Activated B cell treated with CpG ODN at 0.5 μM for 24 hours (primary cell): ENCODE measurements at regions not wholly inside any gene's neighbourhood (a gene's known extent, or its start where the extent isn't known, plus 50 kb on each side); places are given as distances from the start of the nearest gene placed in this dataset.

ENCODE experiments used
- ATAC-seq: fragments of 200-7000 bp; cut with Tn5 transposase; one replicate; pipeline ENCODE4 v1.10.0; 2021; ENCODE audit warnings: low read depth, mild to moderate bottlenecking, moderate library complexity
- CTCF ChIA-PET: fragments of 350-600 bp; sonication (Branson Sonifier 250); formaldehyde crosslinking; loops from one replicate; lab custom pipeline; 2021; ENCODE audit warnings: antibody characterized with exemption; lab: Charles Lee
- POLR2A ChIA-PET: fragments of 350-600 bp; sonication (Branson Sonifier 250); formaldehyde crosslinking; loops from one replicate; lab custom pipeline; 2021; ENCODE audit warnings: antibody characterized with exemption; lab: Charles Lee
- DNase-seq: peaks from one replicate; pipeline ENCODE4 v3.0.0; 2022
- H3K27ac Mint-ChIP-seq: one replicate; pipeline ENCODE4 v1.8.0; 2020; ENCODE audit warnings: mixed read lengths
- H3K27me3 Mint-ChIP-seq: one replicate; pipeline ENCODE4 v1.8.0; 2021; ENCODE audit warnings: mixed read lengths
- H3K36me3 Mint-ChIP-seq: one replicate; pipeline ENCODE4 v1.8.0; 2021; ENCODE audit warnings: low read depth, mixed read lengths
- H3K4me1 Mint-ChIP-seq: one replicate; pipeline ENCODE4 v1.8.0; 2021; ENCODE audit warnings: mixed read lengths
- H3K4me3 Mint-ChIP-seq: one replicate; pipeline ENCODE4 v1.8.0; 2020; ENCODE audit warnings: mild to moderate bottlenecking, mixed read lengths
- H3K9me3 Mint-ChIP-seq: one replicate; pipeline ENCODE4 v1.8.0; 2020; ENCODE audit warnings: mixed read lengths
- CTCF ChIP-seq: fragments of 200-600 bp; IDR thresholded peaks from one replicate; pipeline ENCODE4 v1.8.0; 2022; ENCODE audit warnings: antibody characterized with exemption, mild to moderate bottlenecking
- intact Hi-C: fragments of 100-400 bp; cut with micrococcal nuclease; formaldehyde crosslinking; loops from one replicate; pipeline ENCODE4 v1.15.1; 2024

DNA sequence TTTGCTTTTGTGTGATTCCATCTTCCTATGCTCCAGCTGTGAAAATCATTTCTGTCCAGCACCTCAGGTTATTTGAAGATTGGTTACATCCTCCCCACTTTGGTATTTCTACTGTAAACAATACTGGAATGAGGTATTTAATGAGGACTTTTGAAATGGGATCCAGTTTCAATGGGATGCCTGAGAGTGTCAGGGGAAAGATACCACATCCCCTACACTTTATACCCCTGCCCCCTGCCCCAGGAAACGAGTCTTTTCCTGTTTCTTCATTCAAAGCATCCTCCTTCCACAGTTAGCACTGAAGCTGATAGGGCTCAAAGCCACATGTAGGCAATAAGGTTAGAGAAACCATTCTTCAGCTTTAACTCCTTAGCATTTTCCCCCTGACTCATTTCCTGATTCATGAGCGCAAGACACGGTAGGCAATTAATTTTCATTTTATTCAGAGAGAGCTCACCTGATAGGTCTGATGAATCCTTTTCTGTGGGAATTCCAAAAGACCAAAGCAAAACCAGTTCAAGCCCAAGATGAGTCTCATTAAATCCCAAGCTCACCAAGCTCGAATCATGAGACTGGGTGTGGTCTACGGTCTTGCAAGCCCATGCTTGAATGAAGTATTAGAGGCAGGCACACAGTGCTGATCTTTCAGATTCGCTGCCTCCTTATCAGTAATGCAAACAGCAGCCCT, 143.6 kb upstream of the CRY1 start:
- intact Hi-C loops, result no loop called here
- Mint-ChIP-seq H3K4me1 (no peaks in the 10 kb centered on the region), H3K36me3 (no peaks in the 10 kb centered on the region), H3K27ac (no peak overlapping the region), H3K27me3 (peaks cover 15% of the 10 kb centered on the region), H3K9me3 (no peaks in the 10 kb centered on the region), H3K4me3 (no peak overlapping the region)
- DNase-seq (no peak), ATAC-seq (no peak)
- ChIA-PET CTCF (no interaction called here), POLR2A (no interaction called here)
- no peak for TF ChIP-seq CTCF

- no peaks in the 10 kb centered on the region for H3K9me3 Mint-ChIP-seq
- ATAC-seq (no peak), DNase-seq (no peak)
- no peak for TF ChIP-seq CTCF
- H3K4me3 Mint-ChIP-seq, result no peak overlapping the region
- H3K27ac Mint-ChIP-seq, result no peak overlapping the region
- H3K27me3 Mint-ChIP-seq, result peaks cover 19% of the 10 kb centered on the region
- POLR2A ChIA-PET, result interaction anchor here (0.6 kb wide), 1 partner anchor 449 kb away, joined by 4 read pairs; no protein-coding TSS in a partner anchor
- CTCF ChIA-PET, result no interaction called here
- no peaks in the 10 kb centered on the region for H3K4me1 Mint-ChIP-seq
- no peaks in the 10 kb centered on the region for H3K36me3 Mint-ChIP-seq
- intact Hi-C loops, result no loop called here
Observed at GRCh38 chr12:107238296-107238695, 144.9 kb upstream of the CRY1 start.

- H3K4me3 Mint-ChIP-seq, result no peak overlapping the region
- no peaks in the 10 kb centered on the region for H3K9me3 Mint-ChIP-seq
- POLR2A ChIA-PET, result no interaction called here
- no peaks in the 10 kb centered on the region for H3K36me3 Mint-ChIP-seq
- intact Hi-C loops, result no loop called here
- DNase-seq (no peak), ATAC-seq (no peak)
- no peak overlapping the region for H3K27ac Mint-ChIP-seq
- CTCF ChIA-PET, result no interaction called here
- H3K4me1 Mint-ChIP-seq, result no peaks in the 10 kb centered on the region
- TF ChIP-seq CTCF, result no peak
- peaks cover 12% of the 10 kb centered on the region for H3K27me3 Mint-ChIP-seq
Observed at GRCh38 chr12:107241411-107241810, 148.1 kb upstream of the CRY1 start.

GRCh38 chr12:107242189-107242588, 148.8 kb upstream of the CRY1 start:
- ChIA-PET CTCF (no interaction called here), POLR2A (no interaction called here)
- TF ChIP-seq CTCF, result no peak
- DNase-seq (no peak), ATAC-seq (no peak)
- H3K36me3 Mint-ChIP-seq, result no peaks in the 10 kb centered on the region
- no peak overlapping the region for H3K27ac Mint-ChIP-seq
- H3K27me3 Mint-ChIP-seq, result peaks cover 13% of the 10 kb centered on the region
- intact Hi-C loops, result no loop called here
- no peaks in the 10 kb centered on the region for H3K9me3 Mint-ChIP-seq
- H3K4me1 Mint-ChIP-seq, result no peaks in the 10 kb centered on the region
- no peak overlapping the region for H3K4me3 Mint-ChIP-seq

GRCh38 chr12:107243341-107243740, 150.0 kb upstream of the CRY1 start:
- intact Hi-C loops, result no loop called here
- no peaks in the 10 kb centered on the region for H3K36me3 Mint-ChIP-seq
- ChIA-PET POLR2A (no interaction called here), CTCF (no interaction called here)
- DNase-seq (no peak), ATAC-seq (no peak)
- no peaks in the 10 kb centered on the region for H3K9me3 Mint-ChIP-seq
- H3K27me3 Mint-ChIP-seq, result peaks cover 13% of the 10 kb centered on the region
- H3K4me1 Mint-ChIP-seq, result no peaks in the 10 kb centered on the region
- no peak overlapping the region for H3K27ac Mint-ChIP-seq
- no peak overlapping the region for H3K4me3 Mint-ChIP-seq
- TF ChIP-seq CTCF, result no peak
